Right kidney (tissue), 1 donor: ENCODE measurements at regions not wholly inside any gene's neighbourhood (a gene's known extent, or its start where the extent isn't known, plus 50 kb on each side); places are given as distances from the start of the nearest gene placed in this dataset.
"Not testable (repeated sequence)": the region's sequence is repeated elsewhere in the genome, so short reads cannot be mapped to it uniquely, and the experiment has no call there.

Experiments used
- DNase-seq: peaks from one replicate; pipeline ENCODE4 v3.0.0-alpha.2; 2016

- not testable (repeated sequence) for DNase-seq
These were observed 828.5 kb upstream of the CDH6 start for GRCh38 chr5:30365031-30365430.

- no peak for DNase-seq
These were observed 836.1 kb upstream of the CDH6 start for GRCh38 chr5:30357371-30357770.

- no peak for DNase-seq
These were observed 837.8 kb upstream of the CDH6 start for GRCh38 chr5:30355675-30356074.

GRCh38 chr5:30347858-30348257 is 845.6 kb upstream of the CDH6 start:
- DNase-seq = no peak

- not testable (repeated sequence) for DNase-seq
These were observed 847.7 kb upstream of the CDH6 start for GRCh38 chr5:30345539-30346345.

- no peak for DNase-seq
These were observed 849.8 kb upstream of the CDH6 start for GRCh38 chr5:30343707-30344106.

GRCh38 chr5:30341466-30341865 is 852.0 kb upstream of the CDH6 start:
- no peak for DNase-seq

- no peak for DNase-seq
These were observed 856.4 kb upstream of the CDH6 start for GRCh38 chr5:30337084-30337573.

GRCh38 chr5:30331534-30331933 is 862.0 kb upstream of the CDH6 start:
- DNase-seq = no peak

GRCh38 chr5:30325795-30326194 is 867.7 kb upstream of the CDH6 start:
- DNase-seq = no peak

GRCh38 chr5:30324083-30324482 is 869.4 kb upstream of the CDH6 start:
- no peak for DNase-seq

- no peak for DNase-seq
These were observed 905.6 kb upstream of the CDH6 start for GRCh38 chr5:30287890-30288289.

GRCh38 chr5:30279237-30279636 is 914.2 kb upstream of the CDH6 start:
- no peak for DNase-seq

- DNase-seq = no peak
These were observed 926.5 kb upstream of the CDH6 start for GRCh38 chr5:30267026-30267425.

GRCh38 chr5:30239331-30240022 is 954.0 kb upstream of the CDH6 start:
- DNase-seq = no peak

- no peak for DNase-seq
These were observed 956.3 kb upstream of the CDH6 start for GRCh38 chr5:30237189-30237588.

- DNase-seq = no peak
These were observed 983.7 kb upstream of the CDH6 start for GRCh38 chr5:30209755-30210154.

GRCh38 chr5:30197662-30198061 is 995.8 kb upstream of the CDH6 start:
- DNase-seq = no peak

- DNase-seq = no peak
These were observed 998.5 kb upstream of the CDH6 start for GRCh38 chr5:30195036-30195435.

- DNase-seq = no peak
These were observed 998.9 kb upstream of the CDH6 start for GRCh38 chr5:30194595-30194994.

- DNase-seq = no peak
These were observed 1009.7 kb upstream of the CDH6 start for GRCh38 chr5:30183795-30184194.

GRCh38 chr5:30156156-30156555 is 1037.3 kb upstream of the CDH6 start:
- no peak for DNase-seq

- DNase-seq = no peak
These were observed 1041.1 kb upstream of the CDH6 start for GRCh38 chr5:30152431-30152830.

GRCh38 chr5:30150231-30150630 is 1043.3 kb upstream of the CDH6 start:
- DNase-seq = no peak
